Mammary epithelial cell (primary cell): ENCODE measurements at regions not wholly inside any gene's neighbourhood (a gene's known extent, or its start where the extent isn't known, plus 50 kb on each side); places are given as distances from the start of the nearest gene placed in this dataset.

ENCODE experiments used
- EZH2 ChIP-seq: IDR thresholded peaks from 2 replicates; pipeline ENCODE4 v1.6.1; 2012; ENCODE audit warnings: low read length, inconsistent platforms, borderline replicate concordance
- TF ChIP-seq, protein P1 (sequence below), 2 donors: IDR thresholded peaks in 1 of 2; conservative IDR thresholded peaks in 1 of 2; 2 replicates each; pipeline ENCODE4 v1.5.1; 2011 to 2012; ENCODE audit warnings: inconsistent platforms in 2 of 2, low read length in 2 of 2, mild to moderate bottlenecking in 2 of 2, control low read depth in 1 of 2, low read depth in 1 of 2; ENCODE audit not compliant: insufficient read depth in 1 of 2; ENCODE audit errors: extremely low read depth in 1 of 2

DNA sequence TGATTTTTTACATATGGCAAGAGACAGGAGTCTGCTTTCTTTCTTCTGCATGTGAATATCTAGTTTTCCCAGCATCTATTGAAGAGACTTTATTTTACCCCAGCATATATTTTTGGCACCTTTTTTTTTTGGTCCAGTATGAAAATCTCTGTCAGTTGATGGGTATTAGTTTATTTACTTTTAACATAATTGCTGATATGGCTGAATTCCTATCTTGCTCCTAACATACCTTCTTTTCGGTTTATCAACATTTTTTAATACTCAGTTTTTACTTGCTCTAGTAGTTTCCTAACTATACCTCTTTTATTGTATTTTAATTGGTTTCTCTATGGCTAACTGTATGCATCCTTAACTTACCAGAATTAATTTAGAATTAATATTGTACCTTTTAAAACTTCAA, 77.5 kb upstream of the PDE7B start:
- TF ChIP-seq, protein P1, sequence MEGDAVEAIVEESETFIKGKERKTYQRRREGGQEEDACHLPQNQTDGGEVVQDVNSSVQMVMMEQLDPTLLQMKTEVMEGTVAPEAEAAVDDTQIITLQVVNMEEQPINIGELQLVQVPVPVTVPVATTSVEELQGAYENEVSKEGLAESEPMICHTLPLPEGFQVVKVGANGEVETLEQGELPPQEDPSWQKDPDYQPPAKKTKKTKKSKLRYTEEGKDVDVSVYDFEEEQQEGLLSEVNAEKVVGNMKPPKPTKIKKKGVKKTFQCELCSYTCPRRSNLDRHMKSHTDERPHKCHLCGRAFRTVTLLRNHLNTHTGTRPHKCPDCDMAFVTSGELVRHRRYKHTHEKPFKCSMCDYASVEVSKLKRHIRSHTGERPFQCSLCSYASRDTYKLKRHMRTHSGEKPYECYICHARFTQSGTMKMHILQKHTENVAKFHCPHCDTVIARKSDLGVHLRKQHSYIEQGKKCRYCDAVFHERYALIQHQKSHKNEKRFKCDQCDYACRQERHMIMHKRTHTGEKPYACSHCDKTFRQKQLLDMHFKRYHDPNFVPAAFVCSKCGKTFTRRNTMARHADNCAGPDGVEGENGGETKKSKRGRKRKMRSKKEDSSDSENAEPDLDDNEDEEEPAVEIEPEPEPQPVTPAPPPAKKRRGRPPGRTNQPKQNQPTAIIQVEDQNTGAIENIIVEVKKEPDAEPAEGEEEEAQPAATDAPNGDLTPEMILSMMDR (conservative IDR thresholded peaks at IDR 0.05 in 1 of 2, IDR thresholded peaks at IDR 0.05 in 1 of 2; ENCODE audit: extremely low read depth in 1 of 2, insufficient read depth in 1 of 2, low read depth in 1 of 2, low read length in 2 of 2), result no peak
- TF ChIP-seq EZH2, result no peak
